ENCODE measurements at regions not wholly inside any gene's neighbourhood (a gene's known extent, or its start where the extent isn't known, plus 50 kb on each side); places are given as distances from the start of the nearest gene placed in this dataset.

GRCh38 chr1:177591155-177591554 lies 378.7 kb downstream of the SEC16B start:
- TF ChIP-seq CTCF (IDR thresholded peaks at IDR 0.05) = no peak
- TF ChIP-seq POLR2A (IDR thresholded peaks at IDR 0.05) = no peak
